HepG2 (cell line): ENCODE measurements at regions not wholly inside any gene's neighbourhood (a gene's known extent, or its start where the extent isn't known, plus 50 kb on each side); places are given as distances from the start of the nearest gene placed in this dataset.

Experiments
- ATAC-seq: fragments of 200-7000 bp; cut with Tn5 transposase; 3 replicates; pipeline ENCODE4 v1.9.1; 2020; ENCODE audit warnings: mild to moderate bottlenecking, moderate library complexity
- BruUV-seq: library from RNA; stranded (reverse); fragments of 400-500 nt; replicated peaks from 2 replicates; lab custom pipeline; 2021; lab: Mats Ljungman, UMichigan
- CTCF ChIA-PET: fragments of 300-600 bp; formaldehyde crosslinking; extraction: SDS; loops from one replicate; lab custom pipeline; 2021; ENCODE audit warnings: low total read pairs, inconsistent platforms, low intra/inter-chr PET ratio; lab: Yijun Ruan, JAX
- POLR2A ChIA-PET: fragments of 350-600 bp; sonication (Branson Sonifier 250); formaldehyde crosslinking; loops from one replicate; lab custom pipeline; 2020; ENCODE audit warnings: antibody characterized with exemption, inconsistent platforms; lab: Yijun Ruan, JAX
- DNase-seq: peaks from one replicate; pipeline ENCODE4 v3.0.0-alpha.2; 2015; ENCODE audit warnings: low spot score
- FAIRE-seq: peaks from 3 replicates; lab custom pipeline; 2011; peaks lifted over from hg19 to GRCh38; lab: Jason Lieb, UNC
- H2AFZ ChIP-seq: one replicate; pipeline ENCODE4 v1.6.1; 2011; ENCODE audit warnings: low read length, inconsistent platforms
- H3K27ac ChIP-seq: fragments of 300-600 bp; 3 replicates; pipeline ENCODE4 v1.8.0; 2011; ENCODE audit warnings: mixed run types, mild to moderate bottlenecking, mixed read lengths, low read length, inconsistent platforms; ENCODE audit not compliant: insufficient read depth; ENCODE audit errors: extremely low read length
- H3K27me3 ChIP-seq, 2 experiments: fragments of 200-600 bp in 1 of 2; 2 replicates in 1 of 2; 3 replicates in 1 of 2; pipeline versions ENCODE4 v1.6.0 to v1.8.0; 2011; ENCODE audit warnings: low read length in 2 of 2, mild to moderate bottlenecking in 2 of 2, moderate library complexity in 2 of 2, inconsistent platforms in 1 of 2; ENCODE audit not compliant: insufficient read depth in 2 of 2, control insufficient read depth in 1 of 2
- H3K36me3 ChIP-seq, 2 experiments: fragments of 200-600 bp in 1 of 2; replicated peaks in 1 of 2; 2 replicates in 1 of 2; 3 replicates in 1 of 2; pipeline versions ENCODE4 v1.5.1 to v1.8.0; 2011; ENCODE audit warnings: low read length in 2 of 2, inconsistent platforms in 1 of 2; ENCODE audit not compliant: insufficient read depth in 2 of 2, control insufficient read depth in 1 of 2
- H3K4me1 ChIP-seq: 2 replicates; pipeline ENCODE4 v1.5.1; 2012; ENCODE audit warnings: low read length, inconsistent platforms; ENCODE audit not compliant: insufficient read depth
- H3K4me2 ChIP-seq: 2 replicates; pipeline ENCODE4 v1.6.0; 2011; ENCODE audit warnings: low read depth, low read length, inconsistent platforms
- H3K4me3 ChIP-seq, 3 experiments: fragments of 200-600 bp in 1 of 3; sonication (generic), shearing (Covaris generic) in 1 of 3; replicated peaks in 1 of 3; 2 replicates each; pipeline ENCODE4 v1.5.1; 2011 to 2016; ENCODE audit warnings: low read length in 3 of 3, inconsistent platforms in 2 of 3, low read depth in 2 of 3, mild to moderate bottlenecking in 2 of 3, control low read depth in 1 of 3, mixed read lengths in 1 of 3; ENCODE audit not compliant: insufficient read depth in 1 of 3
- H3K79me2 ChIP-seq: one replicate; pipeline ENCODE4 v1.6.1; 2011; ENCODE audit warnings: low read length, inconsistent platforms; ENCODE audit not compliant: insufficient read depth
- H3K9ac ChIP-seq: 2 replicates; pipeline ENCODE4 v1.6.0; 2011; ENCODE audit warnings: mild to moderate bottlenecking, low read depth, low read length, inconsistent platforms; ENCODE audit not compliant: insufficient read depth
- H3K9me3 ChIP-seq: 2 replicates; pipeline ENCODE4 v1.5.1; 2012; ENCODE audit warnings: mild to moderate bottlenecking, low read length
- H4K20me1 ChIP-seq: 2 replicates; pipeline ENCODE4 v1.6.0; 2011; ENCODE audit warnings: inconsistent platforms, mild to moderate bottlenecking, low read length, moderate library complexity; ENCODE audit not compliant: insufficient read depth
- FOXA3 ChIP-seq: IDR thresholded peaks from 2 replicates; pipeline ENCODE4 v1.6.1; 2016; ENCODE audit warnings: missing genetic modification reagents, missing compliant biosample characterization
- FOXK2 ChIP-seq: fragments of 450-650 bp; IDR thresholded peaks from 2 replicates; pipeline ENCODE4 v1.6.1; 2016
- KDM2A ChIP-seq: sonication (generic); formaldehyde crosslinking; IDR thresholded peaks from 2 replicates; pipeline ENCODE4 v1.4.0; 2020; ENCODE audit warnings: low read depth, missing genetic modification reagents, borderline replicate concordance
- MED8 ChIP-seq: sonication (generic); formaldehyde crosslinking; IDR thresholded peaks from 2 replicates; pipeline ENCODE4 v1.8.1; 2023; ENCODE audit warnings: mild to moderate bottlenecking, missing genetic modification reagents; ENCODE audit not compliant: insufficient replicate concordance
- NFAT5 ChIP-seq: sonication (generic); formaldehyde crosslinking; IDR thresholded peaks from 2 replicates; pipeline ENCODE4 v1.4.0; 2020; ENCODE audit warnings: missing genetic modification reagents
- NR0B2 ChIP-seq: sonication (generic); formaldehyde crosslinking; IDR thresholded peaks from 2 replicates; pipeline ENCODE4 v1.4.0; 2020; ENCODE audit warnings: mild to moderate bottlenecking, missing genetic modification reagents
- SIN3A ChIP-seq: IDR thresholded peaks from 2 replicates; pipeline ENCODE4 v1.6.1; 2011; ENCODE audit warnings: low read depth, mild to moderate bottlenecking, control low read depth, low read length, borderline replicate concordance
- ZMYM3 ChIP-seq: sonication (generic); formaldehyde crosslinking; IDR thresholded peaks from 2 replicates; pipeline ENCODE4 v1.5.1; 2020; ENCODE audit warnings: mild to moderate bottlenecking, missing genetic modification reagents
- ZNF782 ChIP-seq: sonication (generic); formaldehyde crosslinking; IDR thresholded peaks from 2 replicates; pipeline ENCODE4 v1.4.0; 2020; ENCODE audit warnings: missing genetic modification reagents, mild to moderate bottlenecking, borderline replicate concordance
- ZNF790 ChIP-seq: sonication (generic); formaldehyde crosslinking; IDR thresholded peaks from 2 replicates; pipeline ENCODE4 v1.8.0; 2022; ENCODE audit warnings: missing genetic modification reagents, mild to moderate bottlenecking, borderline replicate concordance
- WGBS: methylation state at CpG from one replicate; pipeline ENCODE4 v1.1.6; 2017; ENCODE audit warnings: low lambda C conversion rate; 5-methylcytosine and 5-hydroxymethylcytosine counted together
- in situ Hi-C: cut with HindIII; loops from 2 replicates; pipeline ENCODE4 v1.10.0; 2017; ENCODE audit warnings: low pct_unique_long_range_greater_than_20kb; ENCODE audit not compliant: extremely low pct_ligation_motif_present
- intact Hi-C: fragments of 100-400 bp; cut with micrococcal nuclease; formaldehyde crosslinking; loops from one replicate; pipeline ENCODE4 v1.10.0; 2022; ENCODE audit not compliant: unreplicated experiment

DNA sequence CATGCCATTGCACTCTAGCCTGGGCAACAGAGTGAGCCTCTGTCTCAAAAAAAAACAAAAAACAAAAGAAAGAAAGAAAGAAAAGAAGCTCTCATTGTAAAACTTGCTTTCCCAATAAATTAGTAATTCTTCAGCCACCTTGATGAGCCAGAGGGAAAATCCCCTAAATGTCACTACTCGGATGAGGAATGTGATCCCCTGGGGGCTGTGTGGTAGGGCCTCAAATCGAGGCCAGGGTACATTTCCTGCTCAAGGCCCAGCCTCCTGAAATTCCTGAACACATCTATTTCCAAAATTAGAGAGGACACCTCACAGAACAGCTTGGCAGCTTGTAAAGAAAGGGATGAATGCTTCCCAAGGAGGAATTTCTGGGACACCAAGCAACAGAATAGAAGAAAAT is 147.1 kb upstream of the SESN3 start:
- Histone ChIP-seq H3K4me3 (no peak overlapping the region), H3K27me3 (0 out of 5 replicates have a peak, but pooled peaks cover 0 to 2% of the 10 kb centered on the region in 2 experiments), H3K27ac (no peak overlapping the region), H3K79me2 (no peaks in the 10 kb centered on the region), H3K9ac (no peak overlapping the region), H3K36me3 (no peaks in the 10 kb centered on the region), H2AFZ (no peak overlapping the region), H4K20me1 (no peaks in the 10 kb centered on the region), H3K4me2 (no peak overlapping the region), H3K4me1 (no peaks in the 10 kb centered on the region), H3K9me3 (no peaks in the 10 kb centered on the region)
- no TSS peak for BruUV-seq
- intact Hi-C loops (no loop called here), in situ Hi-C loops (no loop called here)
- CTCF ChIA-PET: no interaction called here
- DNase-seq (no peak), ATAC-seq (no peak), FAIRE-seq (no peak)
- WGBS: 17% methylated on average over 2 of the region's 2 CpGs
- TF ChIP-seq ZNF782 (CRISPR knock-in tag) (no peak), FOXK2 (no peak)
- POLR2A ChIA-PET: no interaction called here

- Histone ChIP-seq H3K27me3 (0 out of 5 replicates have a peak, but pooled peaks cover 0 to 2% of the 10 kb centered on the region in 2 experiments), H3K9me3 (no peaks in the 10 kb centered on the region), H3K36me3 (no peaks in the 10 kb centered on the region), H3K4me2 (no peak overlapping the region), H3K79me2 (no peaks in the 10 kb centered on the region), H4K20me1 (no peaks in the 10 kb centered on the region), H3K9ac (no peak overlapping the region), H2AFZ (no peak overlapping the region), H3K4me3 (no peak overlapping the region), H3K4me1 (no peaks in the 10 kb centered on the region), H3K27ac (no peak overlapping the region)
- DNase-seq (no peak), FAIRE-seq (no peak), ATAC-seq (no peak)
- POLR2A ChIA-PET: no interaction called here
- no TSS peak for BruUV-seq
- 3% methylated on average over 3 of the region's 3 CpGs for WGBS
- in situ Hi-C loops (no loop called here), intact Hi-C loops (no loop called here)
- TF ChIP-seq SIN3A: no peak
- no peak for TF ChIP-seq KDM2A (CRISPR knock-in tag)
- no peak for TF ChIP-seq FOXA3 (CRISPR knock-in tag)
- no peak for TF ChIP-seq NFAT5 (CRISPR knock-in tag)
- no peak for TF ChIP-seq NR0B2
- no peak for TF ChIP-seq ZMYM3
- TF ChIP-seq MED8 (CRISPR knock-in tag): no peak
- no peak for TF ChIP-seq ZNF790
- CTCF ChIA-PET: no interaction called here
Observed at GRCh38 chr11:95375886-95376285, 144.9 kb upstream of the SESN3 start.
